ENCODE measurements at regions not wholly inside any gene's neighbourhood (a gene's known extent, or its start where the extent isn't known, plus 50 kb on each side); places are given as distances from the start of the nearest gene placed in this dataset.

- Histone ChIP-seq H3K27me3 (replicated peaks; ENCODE audit: control insufficient read depth, insufficient read depth, low read length) (no peaks in the 10 kb centered on the region), H3K9me3 (no peaks in the 10 kb centered on the region), H3K4me1 (peaks cover 6% of the 10 kb centered on the region; the same call in 1 of the 2 replicates), H3K4me3 (ENCODE audit: low read depth, low read length) (no peak overlapping the region), H3K36me3 (ENCODE audit: control insufficient read depth, insufficient read depth, low read length) (no peaks in the 10 kb centered on the region)
- ChIA-PET CTCF (interaction anchor here (0.7 kb wide), 1 partner anchor 1000 kb away, joined by 4 read pairs; no protein-coding TSS in a partner anchor), POLR2A (no interaction called here)
- H3K4me1 Mint-ChIP-seq (ENCODE audit: low read depth, unreplicated experiment): no peaks in the 10 kb centered on the region
- no TSS peak for BruUV-seq (replicated peaks)
- no peak overlapping the region for H3K27ac Mint-ChIP-seq (ENCODE audit: unreplicated experiment)
- H3K36me3 Mint-ChIP-seq (ENCODE audit: insufficient read depth, unreplicated experiment): no peaks in the 10 kb centered on the region
- intact Hi-C loops (cut with micrococcal nuclease; ENCODE audit: unreplicated experiment): no loop called here
- no peak overlapping the region for H3K4me3 Mint-ChIP-seq (ENCODE audit: unreplicated experiment)
- H3K27me3 Mint-ChIP-seq (ENCODE audit: insufficient read depth, unreplicated experiment): no peaks in the 10 kb centered on the region
- no peak for DNase-seq
- no peaks in the 10 kb centered on the region for H3K9me3 Mint-ChIP-seq (ENCODE audit: unreplicated experiment)
- TF ChIP-seq CTCF (IDR thresholded peaks at IDR 0.05; ENCODE audit: insufficient read depth in 1 of 2, low read depth in 1 of 2, low read length in 1 of 2, severe bottlenecking in 1 of 2, unreplicated experiment in 1 of 2): no peak
Measured at GRCh38 chr6:14544666-14545065, 427.1 kb downstream of the CD83 start.

- Mint-ChIP-seq H3K36me3 (ENCODE audit: insufficient read depth, unreplicated experiment) (no peaks in the 10 kb centered on the region), H3K9me3 (ENCODE audit: unreplicated experiment) (no peaks in the 10 kb centered on the region), H3K4me1 (ENCODE audit: low read depth, unreplicated experiment) (no peaks in the 10 kb centered on the region), H3K4me3 (ENCODE audit: unreplicated experiment) (no peak overlapping the region), H3K27ac (ENCODE audit: unreplicated experiment) (no peak overlapping the region), H3K27me3 (ENCODE audit: insufficient read depth, unreplicated experiment) (no peaks in the 10 kb centered on the region)
- no peaks in the 10 kb centered on the region for H3K36me3 ChIP-seq (ENCODE audit: control insufficient read depth, insufficient read depth, low read length)
- no peak for TF ChIP-seq CTCF (IDR thresholded peaks at IDR 0.05; ENCODE audit: insufficient read depth in 1 of 2, low read depth in 1 of 2, low read length in 1 of 2, severe bottlenecking in 1 of 2, unreplicated experiment in 1 of 2)
- H3K27me3 ChIP-seq (replicated peaks; ENCODE audit: control insufficient read depth, insufficient read depth, low read length): no peaks in the 10 kb centered on the region
- DNase-seq: no peak
- no peak overlapping the region for H3K4me3 ChIP-seq (ENCODE audit: low read depth, low read length)
- BruUV-seq (replicated peaks): no TSS peak
- peaks cover 6% of the 10 kb centered on the region; the same call in 1 of the 2 replicates for H3K4me1 ChIP-seq
- intact Hi-C loops (cut with micrococcal nuclease; ENCODE audit: unreplicated experiment): no loop called here
- ChIA-PET POLR2A (no interaction called here), CTCF (no interaction called here)
- H3K9me3 ChIP-seq: no peaks in the 10 kb centered on the region
Measured at GRCh38 chr6:14545496-14545895, 427.9 kb downstream of the CD83 start.

- TF ChIP-seq CTCF (IDR thresholded peaks at IDR 0.05; ENCODE audit: insufficient read depth in 1 of 2, low read depth in 1 of 2, low read length in 1 of 2, severe bottlenecking in 1 of 2, unreplicated experiment in 1 of 2): no peak
- Histone ChIP-seq H3K27me3 (replicated peaks; ENCODE audit: control insufficient read depth, insufficient read depth, low read length) (no peaks in the 10 kb centered on the region), H3K4me1 (peaks cover 6% of the 10 kb centered on the region; the same call in 1 of the 2 replicates), H3K9me3 (no peaks in the 10 kb centered on the region), H3K36me3 (ENCODE audit: control insufficient read depth, insufficient read depth, low read length) (no peaks in the 10 kb centered on the region), H3K4me3 (ENCODE audit: low read depth, low read length) (no peak overlapping the region)
- DNase-seq: no peak
- Mint-ChIP-seq H3K9me3 (ENCODE audit: unreplicated experiment) (no peaks in the 10 kb centered on the region), H3K27ac (ENCODE audit: unreplicated experiment) (no peak overlapping the region), H3K36me3 (ENCODE audit: insufficient read depth, unreplicated experiment) (no peaks in the 10 kb centered on the region), H3K27me3 (ENCODE audit: insufficient read depth, unreplicated experiment) (no peaks in the 10 kb centered on the region), H3K4me1 (ENCODE audit: low read depth, unreplicated experiment) (no peaks in the 10 kb centered on the region), H3K4me3 (ENCODE audit: unreplicated experiment) (no peak overlapping the region)
- ChIA-PET POLR2A (no interaction called here), CTCF (no interaction called here)
- intact Hi-C loops (cut with micrococcal nuclease; ENCODE audit: unreplicated experiment): no loop called here
- BruUV-seq (replicated peaks): no TSS peak
Measured at GRCh38 chr6:14546036-14546435, 428.5 kb downstream of the CD83 start.

Measured in Caco-2 (cell line).